Panc1 (cell line): ENCODE measurements at regions not wholly inside any gene's neighbourhood (a gene's known extent, or its start where the extent isn't known, plus 50 kb on each side); places are given as distances from the start of the nearest gene placed in this dataset.

Experiments used
- ATAC-seq: fragments of 200-7000 bp; cut with Tn5 transposase; 2 replicates; pipeline ENCODE4 v1.9.1; 2020; ENCODE audit warnings: mild to moderate bottlenecking, moderate library complexity
- BruUV-seq: library from RNA; stranded (reverse); fragments of 400-500 nt; replicated peaks from 2 replicates; lab custom pipeline; 2021; lab: Mats Ljungman, UMichigan
- CTCF ChIA-PET: fragments of 300-600 bp; sonication (Branson Sonifier 250); formaldehyde crosslinking; loops from one replicate; lab custom pipeline; 2022; ENCODE audit warnings: antibody characterized with exemption; lab: Charles Lee
- POLR2A ChIA-PET: fragments of 300-600 bp; sonication (Branson Sonifier 250); formaldehyde crosslinking; loops from one replicate; lab custom pipeline; 2022; ENCODE audit warnings: antibody characterized with exemption; lab: Charles Lee
- DNase-seq: peaks from one replicate; pipeline ENCODE4 v3.0.0-alpha.2; 2010; ENCODE audit warnings: low read depth, low spot score
- H3K27ac ChIP-seq: 2 replicates; pipeline ENCODE4 v1.5.1; 2011; ENCODE audit warnings: mild to moderate bottlenecking, low read length, inconsistent platforms
- H3K27me3 ChIP-seq: fragments of 200-500 bp; sonication (Bioruptor generic); 2 replicates; pipeline ENCODE4 v1.6.0; 2014; ENCODE audit warnings: low read length, inconsistent platforms; ENCODE audit not compliant: control insufficient read depth, insufficient read depth
- H3K36me3 ChIP-seq: fragments of 200-500 bp; sonication (Bioruptor generic); 2 replicates; pipeline ENCODE4 v1.5.1; 2014; ENCODE audit warnings: inconsistent platforms, mild to moderate bottlenecking, low read length, moderate library complexity; ENCODE audit not compliant: control insufficient read depth, insufficient read depth
- H3K4me1 ChIP-seq: 2 replicates; pipeline ENCODE4 v1.5.1; 2011; ENCODE audit warnings: inconsistent platforms, mild to moderate bottlenecking, low read length, moderate library complexity; ENCODE audit not compliant: control insufficient read depth, insufficient read depth
- H3K4me3 ChIP-seq, 2 experiments: 2 replicates each; pipeline ENCODE4 v1.5.1; 2011 to 2012; ENCODE audit warnings: low read depth in 2 of 2, low read length in 2 of 2, mild to moderate bottlenecking in 2 of 2, inconsistent platforms in 1 of 2, moderate library complexity in 1 of 2
- H3K9me3 ChIP-seq: fragments of 200-500 bp; sonication (Bioruptor generic); 2 replicates; pipeline ENCODE4 v1.5.1; 2014; ENCODE audit warnings: low read depth, mild to moderate bottlenecking, inconsistent platforms, low read length, moderate library complexity; ENCODE audit not compliant: control insufficient read depth, insufficient read depth
- CTCF ChIP-seq: fragments of 450-650 bp; IDR thresholded peaks from 2 replicates; pipeline ENCODE4 v1.5.1; 2017; ENCODE audit warnings: mild to moderate bottlenecking
- POLR2AphosphoS5 ChIP-seq: IDR thresholded peaks from 2 replicates; pipeline ENCODE4 v1.6.1; 2012; ENCODE audit warnings: mild to moderate bottlenecking, low read depth, low read length, moderate library complexity
- REST ChIP-seq, 2 experiments: IDR thresholded peaks; 2 replicates each; pipeline ENCODE4 v1.6.1; 2011 to 2012; ENCODE audit warnings: low read depth in 2 of 2, control low read depth in 1 of 2, low read length in 1 of 2, mild to moderate bottlenecking in 1 of 2, moderate library complexity in 1 of 2; ENCODE audit not compliant: insufficient read depth in 1 of 2
- SIN3A ChIP-seq: IDR thresholded peaks from 2 replicates; pipeline ENCODE4 v1.6.1; 2012; ENCODE audit warnings: low read depth, mild to moderate bottlenecking, low read length, moderate library complexity, borderline replicate concordance; ENCODE audit not compliant: insufficient read depth
- TCF7L2 ChIP-seq: IDR thresholded peaks from 2 replicates; pipeline ENCODE4 v1.6.1; 2011; ENCODE audit warnings: mild to moderate bottlenecking, low read depth, low read length, inconsistent platforms
- in situ Hi-C: cut with HindIII; loops from 2 replicates; pipeline ENCODE4 v1.10.0; 2016; ENCODE audit warnings: low sequenced_read_pairs, low pct_unique_long_range_greater_than_20kb
- intact Hi-C: fragments of 100-400 bp; cut with micrococcal nuclease; formaldehyde crosslinking; loops from one replicate; pipeline ENCODE4 v1.10.0; 2022; ENCODE audit not compliant: unreplicated experiment

GRCh38 chr2:138267902-138268254, 233.7 kb upstream of the SPOPL start:
- ATAC-seq (no peak), DNase-seq (no peak)
- CTCF ChIA-PET: no interaction called here
- Histone ChIP-seq H3K4me1 (no peaks in the 10 kb centered on the region), H3K27me3 (no peaks in the 10 kb centered on the region), H3K9me3 (no peaks in the 10 kb centered on the region), H3K27ac (no peak overlapping the region), H3K36me3 (no peaks in the 10 kb centered on the region), H3K4me3 (no peak overlapping the region)
- intact Hi-C loops (no loop called here), in situ Hi-C loops (no loop called here)
- POLR2A ChIA-PET: no interaction called here
- TF ChIP-seq SIN3A (no peak), CTCF (no peak), TCF7L2 (no peak), POLR2AphosphoS5 (no peak), REST (IDR thresholded peaks at IDR 0.05; ENCODE audit: insufficient read depth in 1 of 2, low read depth in 2 of 2, low read length in 1 of 2) (no peak)
- BruUV-seq: no TSS peak

GRCh38 chr2:138269765-138270164, 231.8 kb upstream of the SPOPL start:
- in situ Hi-C loops: no loop called here
- POLR2A ChIA-PET: no interaction called here
- Histone ChIP-seq H3K27ac (no peak overlapping the region), H3K9me3 (no peaks in the 10 kb centered on the region), H3K27me3 (no peaks in the 10 kb centered on the region), H3K36me3 (no peaks in the 10 kb centered on the region), H3K4me1 (no peaks in the 10 kb centered on the region), H3K4me3 (no peak overlapping the region)
- no peak for ATAC-seq
- no TSS peak for BruUV-seq
- no peak for DNase-seq
- CTCF ChIA-PET: no interaction called here
- TF ChIP-seq REST (IDR thresholded peaks at IDR 0.05; ENCODE audit: insufficient read depth in 1 of 2, low read depth in 2 of 2, low read length in 1 of 2): no peak
- TF ChIP-seq SIN3A: no peak
- no peak for TF ChIP-seq TCF7L2
- TF ChIP-seq CTCF: no peak
- TF ChIP-seq POLR2AphosphoS5: no peak
- intact Hi-C loops: no loop called here
